Retina (tissue), 1 donor: ENCODE measurements at regions not wholly inside any gene's neighbourhood (a gene's known extent, or its start where the extent isn't known, plus 50 kb on each side); places are given as distances from the start of the nearest gene placed in this dataset.

Source experiments
- DNase-seq: peaks from one replicate; pipeline ENCODE4 v3.0.0-alpha.2; 2016

- DNase-seq, result no peak
Observed at GRCh38 chr5:98468188-98468869, 305.1 kb upstream of the RGMB start.

- DNase-seq, result no peak
Observed at GRCh38 chr5:98470747-98471146, 302.7 kb upstream of the RGMB start.

- DNase-seq, result no peak
Observed at GRCh38 chr5:98471458-98471857, 302.0 kb upstream of the RGMB start.

GRCh38 chr5:98474216-98474615 is 299.2 kb upstream of the RGMB start:
- DNase-seq, result no peak

- DNase-seq, result no peak
Observed at GRCh38 chr5:98474782-98475181, 298.7 kb upstream of the RGMB start.

GRCh38 chr5:98482321-98483300 is 290.9 kb upstream of the RGMB start:
- DNase-seq, result no peak

- no peak for DNase-seq
Observed at GRCh38 chr5:98483301-98483685, 290.2 kb upstream of the RGMB start.

- no peak for DNase-seq
Observed at GRCh38 chr5:98489021-98489420, 284.4 kb upstream of the RGMB start.

GRCh38 chr5:98490348-98490747 is 283.1 kb upstream of the RGMB start:
- DNase-seq, result no peak

GRCh38 chr5:98492258-98492657 is 281.2 kb upstream of the RGMB start:
- no peak for DNase-seq

- no peak for DNase-seq
Observed at GRCh38 chr5:98497418-98497817, 276.0 kb upstream of the RGMB start.

- DNase-seq, result no peak
Observed at GRCh38 chr5:98498028-98498427, 275.4 kb upstream of the RGMB start.

GRCh38 chr5:98499892-98500291 is 273.6 kb upstream of the RGMB start:
- DNase-seq, result no peak

GRCh38 chr5:98500811-98501210 is 272.7 kb upstream of the RGMB start:
- DNase-seq, result no peak

- no peak for DNase-seq
Observed at GRCh38 chr5:98503616-98504015, 269.8 kb upstream of the RGMB start.

- no peak for DNase-seq
Observed at GRCh38 chr5:98504505-98504904, 269.0 kb upstream of the RGMB start.

- DNase-seq, result peak; percentile 38
Observed at GRCh38 chr5:98510143-98510985, 263.1 kb upstream of the RGMB start.

- DNase-seq, result peak; percentile 53
Observed at GRCh38 chr5:98513380-98513779, 260.1 kb upstream of the RGMB start.

GRCh38 chr5:98514215-98514614 is 259.2 kb upstream of the RGMB start:
- no peak for DNase-seq

GRCh38 chr5:98516701-98517100 is 256.8 kb upstream of the RGMB start:
- DNase-seq, result no peak

- no peak for DNase-seq
Observed at GRCh38 chr5:98517560-98518366, 255.7 kb upstream of the RGMB start.

GRCh38 chr5:98518754-98519153 is 254.7 kb upstream of the RGMB start:
- no peak for DNase-seq
